Epithelial cell of esophagus (primary cell): ENCODE measurements at regions not wholly inside any gene's neighbourhood (a gene's known extent, or its start where the extent isn't known, plus 50 kb on each side); places are given as distances from the start of the nearest gene placed in this dataset.

ENCODE experiments used
- DNase-seq: peaks from one replicate; pipeline ENCODE4 v3.0.0; 2010; ENCODE audit warnings: low read depth
- H3K4me3 ChIP-seq: 2 replicates; pipeline ENCODE4 v1.5.1; 2011; ENCODE audit warnings: mild to moderate bottlenecking, low read length, control low read depth
- TF ChIP-seq, protein P1 (sequence below): IDR thresholded peaks from 2 replicates; pipeline ENCODE4 v1.5.1; 2011; ENCODE audit warnings: low read depth, mild to moderate bottlenecking, low read length, control low read depth, inconsistent platforms; ENCODE audit not compliant: insufficient read depth; ENCODE audit errors: missing control alignments

DNA sequence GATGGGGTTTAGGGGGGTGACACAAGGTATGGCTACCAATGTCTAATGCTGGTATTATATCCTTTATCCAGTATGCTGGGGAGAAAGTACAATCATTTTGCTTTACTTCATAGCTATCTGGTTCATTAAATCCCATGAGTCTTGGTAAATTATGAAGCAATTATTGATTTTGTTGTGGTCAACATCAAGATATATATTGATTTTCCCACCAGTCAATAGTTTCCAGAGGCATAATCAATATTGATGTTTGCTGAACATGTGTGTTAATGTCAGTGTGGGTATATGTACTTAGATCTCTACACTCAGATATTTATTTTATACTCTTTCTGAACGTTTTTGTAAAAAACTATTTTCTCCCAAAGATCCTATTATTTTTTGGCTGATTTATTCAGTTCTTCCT is 155.5 kb downstream of the BACH1 start:
- TF ChIP-seq, protein P1, sequence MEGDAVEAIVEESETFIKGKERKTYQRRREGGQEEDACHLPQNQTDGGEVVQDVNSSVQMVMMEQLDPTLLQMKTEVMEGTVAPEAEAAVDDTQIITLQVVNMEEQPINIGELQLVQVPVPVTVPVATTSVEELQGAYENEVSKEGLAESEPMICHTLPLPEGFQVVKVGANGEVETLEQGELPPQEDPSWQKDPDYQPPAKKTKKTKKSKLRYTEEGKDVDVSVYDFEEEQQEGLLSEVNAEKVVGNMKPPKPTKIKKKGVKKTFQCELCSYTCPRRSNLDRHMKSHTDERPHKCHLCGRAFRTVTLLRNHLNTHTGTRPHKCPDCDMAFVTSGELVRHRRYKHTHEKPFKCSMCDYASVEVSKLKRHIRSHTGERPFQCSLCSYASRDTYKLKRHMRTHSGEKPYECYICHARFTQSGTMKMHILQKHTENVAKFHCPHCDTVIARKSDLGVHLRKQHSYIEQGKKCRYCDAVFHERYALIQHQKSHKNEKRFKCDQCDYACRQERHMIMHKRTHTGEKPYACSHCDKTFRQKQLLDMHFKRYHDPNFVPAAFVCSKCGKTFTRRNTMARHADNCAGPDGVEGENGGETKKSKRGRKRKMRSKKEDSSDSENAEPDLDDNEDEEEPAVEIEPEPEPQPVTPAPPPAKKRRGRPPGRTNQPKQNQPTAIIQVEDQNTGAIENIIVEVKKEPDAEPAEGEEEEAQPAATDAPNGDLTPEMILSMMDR: no peak
- DNase-seq: no peak
- H3K4me3 ChIP-seq: no peak overlapping the region

DNA sequence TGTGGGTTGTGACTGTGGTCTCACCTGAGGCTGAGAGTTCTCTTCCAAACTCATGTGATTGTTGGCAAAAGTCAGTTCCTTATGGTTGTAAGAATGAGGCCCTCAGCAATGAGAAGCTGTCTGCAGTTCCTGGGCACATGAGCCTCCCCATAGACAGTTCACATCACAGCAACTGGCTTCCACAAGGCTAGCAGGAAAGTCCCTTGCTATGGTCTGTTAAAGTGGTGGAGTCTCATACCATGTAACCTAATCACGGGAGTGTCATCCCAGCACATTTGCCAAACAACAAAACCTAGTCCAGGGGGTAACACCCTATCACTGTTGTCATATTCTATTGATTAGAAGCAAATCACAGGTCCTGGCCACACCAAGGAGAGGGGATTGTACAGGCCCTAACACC is 163.8 kb downstream of the BACH1 start:
- no peak for DNase-seq
- TF ChIP-seq, protein P1: no peak
- H3K4me3 ChIP-seq: no peak overlapping the region

DNA sequence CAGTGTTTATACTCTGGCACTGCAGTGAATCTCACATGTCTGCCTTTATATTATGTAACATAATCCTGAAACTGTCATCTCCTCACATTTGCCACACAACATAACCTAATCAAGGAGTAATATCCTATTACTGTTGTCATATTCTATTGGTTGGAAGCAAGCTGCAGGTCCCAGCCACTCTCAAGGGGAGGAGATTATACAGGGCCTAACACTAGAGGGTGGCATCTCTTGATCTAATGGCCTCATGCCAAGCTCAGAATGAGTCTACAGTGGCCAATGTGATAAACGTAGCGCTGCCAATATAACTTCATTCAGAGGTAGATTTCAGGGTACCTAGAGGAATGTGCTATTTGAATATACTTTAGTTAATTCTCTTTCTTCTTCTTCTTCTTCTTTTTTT is 166.8 kb downstream of the BACH1 start:
- no peak overlapping the region for H3K4me3 ChIP-seq
- TF ChIP-seq, protein P1: no peak
- no peak for DNase-seq

DNA sequence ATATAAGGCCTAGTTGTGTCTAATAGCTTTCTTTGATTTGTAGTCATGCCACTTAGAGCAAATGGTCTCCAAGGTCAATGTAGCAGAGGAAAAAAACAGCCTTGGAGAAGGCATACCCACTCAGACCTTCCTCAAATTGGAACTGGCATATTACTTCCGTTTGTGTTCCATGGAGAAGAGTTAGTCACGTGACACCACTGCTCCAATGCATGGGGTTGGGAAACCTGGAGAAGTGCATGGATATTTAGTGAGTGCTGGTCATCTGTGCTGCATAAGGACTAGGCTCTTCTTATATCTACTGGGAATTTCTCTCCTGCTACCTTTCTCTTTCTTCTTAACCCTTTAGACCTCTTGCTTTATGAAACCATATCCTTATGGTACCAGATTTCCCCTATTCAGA is 167.8 kb downstream of the BACH1 start:
- DNase-seq: no peak
- H3K4me3 ChIP-seq: no peak overlapping the region
- TF ChIP-seq, protein P1: no peak

DNA sequence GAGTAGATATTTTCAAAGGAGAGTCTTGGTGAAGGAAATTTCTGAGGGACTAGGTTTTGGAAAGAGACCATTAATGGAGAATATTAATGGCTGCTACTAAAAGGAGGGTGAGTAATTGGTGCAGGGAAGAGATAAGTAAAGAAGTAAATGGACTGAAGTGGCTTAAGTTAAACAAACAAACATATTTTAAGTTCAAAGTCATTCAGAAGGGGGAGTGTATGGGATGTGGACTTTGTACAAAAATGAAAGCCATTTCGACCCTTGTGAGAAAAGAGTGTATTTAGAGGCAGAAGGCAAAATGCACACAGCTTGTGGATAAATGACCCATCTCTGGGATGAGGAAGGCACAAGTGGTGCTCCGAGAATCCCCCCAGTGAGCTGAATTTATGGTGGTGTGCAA is 171.7 kb downstream of the BACH1 start:
- TF ChIP-seq, protein P1: no peak
- DNase-seq: no peak

DNA sequence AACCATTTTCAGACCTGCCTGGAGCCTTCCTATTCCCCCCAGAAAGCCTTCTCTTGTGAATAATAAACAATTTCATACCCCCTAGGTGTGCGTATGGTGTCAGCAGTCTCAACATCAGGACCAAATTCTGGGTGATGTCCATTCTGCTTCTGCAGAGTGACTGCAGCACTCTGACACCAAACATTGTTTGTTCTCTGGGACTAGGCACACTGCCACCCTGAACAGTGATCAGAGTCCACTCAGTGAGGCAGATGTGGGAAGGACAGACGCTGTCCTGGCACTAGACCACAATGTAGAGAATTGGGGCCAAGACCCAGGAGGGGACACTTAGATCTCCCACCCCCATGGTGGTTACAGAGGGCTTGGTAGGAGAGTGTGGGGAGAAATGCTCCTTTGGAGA is 175.1 kb downstream of the BACH1 start:
- TF ChIP-seq, protein P1: no peak
- H3K4me3 ChIP-seq: no peak overlapping the region
- no peak for DNase-seq

More for the DNA sequence above, 171.7 kb downstream of the BACH1 start:
- no peak overlapping the region for H3K4me3 ChIP-seq

DNA sequence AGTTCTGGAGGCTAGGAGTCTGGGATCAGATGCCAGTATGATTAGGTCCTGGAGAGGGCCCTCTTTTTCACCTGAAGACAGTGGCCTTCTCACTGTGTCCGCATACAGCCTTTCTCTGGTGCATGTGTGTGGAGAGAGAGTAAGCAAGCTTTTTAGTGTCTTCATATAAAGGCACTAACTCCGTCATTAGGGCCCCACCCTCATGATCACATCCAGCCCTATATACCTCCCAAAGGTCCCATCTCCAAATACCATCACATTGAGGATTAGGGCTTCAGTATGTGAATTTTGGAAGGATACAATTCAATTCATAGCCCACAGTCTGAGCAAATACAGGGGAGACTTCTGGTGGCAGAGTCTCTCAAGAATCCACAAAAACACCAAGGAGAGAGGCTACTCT is 176.6 kb downstream of the BACH1 start:
- TF ChIP-seq, protein P1: no peak
- no peak for DNase-seq
- H3K4me3 ChIP-seq: no peak overlapping the region
